MM.1S (cell line): ENCODE measurements at regions not wholly inside any gene's neighbourhood (a gene's known extent, or its start where the extent isn't known, plus 50 kb on each side); places are given as distances from the start of the nearest gene placed in this dataset.

Experiments used
- DNase-seq: peaks from one replicate; pipeline ENCODE4 v3.0.0-alpha.2; 2015
- H2AFZ ChIP-seq: fragments of 300-600 bp; sonication (generic); 2 replicates; pipeline ENCODE4 v1.6.0; 2016; ENCODE audit warnings: antibody characterized with exemption, low read length
- H3F3A ChIP-seq: fragments of 300-600 bp; sonication (generic); 2 replicates; pipeline ENCODE4 v1.6.1; 2016; ENCODE audit warnings: mild to moderate bottlenecking, antibody characterized with exemption, low read length, moderate library complexity, mixed read lengths; ENCODE audit not compliant: insufficient read depth
- H3K27ac ChIP-seq: fragments of 300-600 bp; sonication (generic); 2 replicates; pipeline ENCODE4 v1.5.1; 2016; ENCODE audit warnings: mild to moderate bottlenecking, low read length
- H3K27me3 ChIP-seq: fragments of 300-600 bp; sonication (generic); replicated peaks from 2 replicates; pipeline ENCODE4 v1.6.0; 2016; ENCODE audit warnings: low read length; ENCODE audit not compliant: insufficient read depth
- H3K36me3 ChIP-seq: fragments of 300-600 bp; sonication (generic); replicated peaks from 2 replicates; pipeline ENCODE4 v1.6.1; 2016; ENCODE audit warnings: mild to moderate bottlenecking, low read length, mixed read lengths; ENCODE audit not compliant: insufficient read depth
- H3K4me1 ChIP-seq: fragments of 300-600 bp; sonication (generic); 2 replicates; pipeline ENCODE4 v1.6.1; 2016; ENCODE audit warnings: low read length, mixed read lengths
- H3K4me2 ChIP-seq: fragments of 300-600 bp; sonication (generic); 2 replicates; pipeline ENCODE4 v1.6.0; 2016; ENCODE audit warnings: low read depth, low read length
- H3K4me3 ChIP-seq: fragments of 300-600 bp; sonication (generic); 2 replicates; pipeline ENCODE4 v1.5.1; 2016; ENCODE audit warnings: low read length, mixed read lengths
- H3K79me2 ChIP-seq: fragments of 300-600 bp; sonication (generic); 2 replicates; pipeline ENCODE4 v1.6.1; 2016; ENCODE audit warnings: mixed run types, low read length, mixed read lengths
- H3K9ac ChIP-seq: fragments of 300-600 bp; sonication (generic); 2 replicates; pipeline ENCODE4 v1.6.1; 2016; ENCODE audit warnings: low read length, mixed read lengths
- H3K9me2 ChIP-seq: fragments of 300-600 bp; sonication (generic); replicated peaks from 2 replicates; pipeline ENCODE4 v1.6.1; 2016; ENCODE audit warnings: mild to moderate bottlenecking, low read length, mixed read lengths; ENCODE audit not compliant: insufficient read depth
- H3K9me3 ChIP-seq: fragments of 300-600 bp; sonication (generic); replicated peaks from 2 replicates; pipeline ENCODE4 v1.6.1; 2016; ENCODE audit warnings: mild to moderate bottlenecking, low read length, mixed read lengths; ENCODE audit not compliant: insufficient read depth
- H4K20me1 ChIP-seq: fragments of 300-600 bp; sonication (generic); 2 replicates; pipeline ENCODE4 v1.6.1; 2016; ENCODE audit warnings: mild to moderate bottlenecking, low read length, moderate library complexity, mixed read lengths; ENCODE audit not compliant: insufficient read depth
- EZH2 ChIP-seq: fragments of 300-600 bp; sonication (generic); optimal IDR thresholded peaks from 2 replicates; pipeline ENCODE3; 2017; ENCODE audit warnings: low read depth, mild to moderate bottlenecking, antibody characterized with exemption, low read length, mixed read lengths
- EZH2phosphoT487 ChIP-seq: fragments of 300-600 bp; sonication (generic); IDR thresholded peaks from 2 replicates; pipeline ENCODE4 v1.6.1; 2018; ENCODE audit warnings: antibody characterized with exemption, low read length
- TF ChIP-seq, protein P1 (sequence below): fragments of 300-600 bp; sonication (generic); IDR thresholded peaks from 2 replicates; pipeline ENCODE4 v1.5.1; 2016; ENCODE audit warnings: antibody characterized with exemption, low read length, mixed read lengths

DNA sequence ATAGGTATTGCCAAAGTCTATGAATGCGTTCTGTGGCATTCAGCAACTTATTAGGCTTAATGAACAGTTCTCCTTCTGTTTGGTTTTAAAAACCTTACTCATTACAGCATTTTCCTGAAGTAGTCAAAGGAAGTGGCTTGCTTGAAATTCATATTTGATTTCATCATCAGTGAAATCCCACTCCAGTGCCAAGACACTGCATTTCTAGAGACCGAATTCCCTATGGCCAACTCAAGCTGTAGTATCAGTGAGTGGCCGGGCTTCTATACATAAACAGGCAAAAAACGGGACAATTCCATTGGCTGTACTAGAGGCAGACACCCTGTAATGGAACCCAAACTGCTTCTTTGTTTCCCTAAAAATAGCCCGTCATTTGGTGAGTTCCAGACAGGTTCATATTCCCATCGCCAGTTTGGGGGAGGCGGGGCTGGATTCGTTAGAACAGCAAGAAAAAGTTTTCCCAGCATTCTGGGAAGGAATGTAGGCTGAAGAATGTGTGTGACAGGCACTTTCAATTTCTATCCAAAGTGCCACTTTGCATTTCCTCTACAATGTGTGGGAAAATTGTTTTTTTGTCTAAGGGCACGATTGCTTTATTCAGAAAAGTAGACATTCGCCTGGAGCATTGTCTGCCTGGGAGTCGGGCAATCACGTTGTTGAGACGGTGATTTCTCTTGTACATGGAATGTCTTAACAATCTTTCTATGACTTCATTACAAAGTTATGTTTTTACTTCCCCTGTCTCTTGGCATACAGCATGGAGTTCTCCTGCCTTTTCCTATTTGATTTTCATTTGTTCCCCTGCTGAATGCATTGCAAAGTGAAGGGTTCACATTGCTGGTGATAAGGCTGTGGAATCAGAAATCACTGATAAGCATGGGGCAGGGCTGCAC, 141.8 kb upstream of the MAST4 start:
- H3K4me2 ChIP-seq: no peak overlapping the region
- H3K27ac ChIP-seq: no peak overlapping the region

DNA sequence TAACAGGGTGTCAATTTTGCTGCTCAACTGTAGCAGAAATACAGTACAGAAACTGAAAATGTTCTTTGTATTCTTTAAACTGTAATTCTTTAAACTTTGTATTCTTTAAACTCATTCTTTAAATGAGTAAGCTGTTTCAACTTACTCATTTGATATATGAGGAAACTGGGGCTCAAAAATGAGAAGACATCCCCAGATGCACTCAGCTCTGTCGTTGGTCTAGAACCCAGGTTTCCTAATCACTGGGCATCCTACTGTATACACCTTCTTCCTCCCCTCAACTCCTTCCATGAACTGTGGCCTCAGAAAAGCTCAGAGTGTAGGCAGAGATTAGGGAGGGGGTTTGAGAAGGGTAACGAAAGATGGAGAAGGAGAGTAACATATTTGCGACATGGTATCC, 136.5 kb upstream of the MAST4 start:
- Histone ChIP-seq H3K4me2 (no peak overlapping the region), H3K4me3 (no peak overlapping the region), H4K20me1 (no peaks in the 10 kb centered on the region), H3K9me2 (no peaks in the 10 kb centered on the region), H3K27ac (no peak overlapping the region), H3K27me3 (no peaks in the 10 kb centered on the region), H3K79me2 (no peaks in the 10 kb centered on the region), H3K4me1 (no peaks in the 10 kb centered on the region), H3K9me3 (no peaks in the 10 kb centered on the region), H3K9ac (no peak overlapping the region), H3K36me3 (no peaks in the 10 kb centered on the region), H3F3A (no peaks in the 10 kb centered on the region), H2AFZ (no peak overlapping the region)
- TF ChIP-seq EZH2phosphoT487 (no peak), EZH2 (no peak)
- TF ChIP-seq, protein P1, sequence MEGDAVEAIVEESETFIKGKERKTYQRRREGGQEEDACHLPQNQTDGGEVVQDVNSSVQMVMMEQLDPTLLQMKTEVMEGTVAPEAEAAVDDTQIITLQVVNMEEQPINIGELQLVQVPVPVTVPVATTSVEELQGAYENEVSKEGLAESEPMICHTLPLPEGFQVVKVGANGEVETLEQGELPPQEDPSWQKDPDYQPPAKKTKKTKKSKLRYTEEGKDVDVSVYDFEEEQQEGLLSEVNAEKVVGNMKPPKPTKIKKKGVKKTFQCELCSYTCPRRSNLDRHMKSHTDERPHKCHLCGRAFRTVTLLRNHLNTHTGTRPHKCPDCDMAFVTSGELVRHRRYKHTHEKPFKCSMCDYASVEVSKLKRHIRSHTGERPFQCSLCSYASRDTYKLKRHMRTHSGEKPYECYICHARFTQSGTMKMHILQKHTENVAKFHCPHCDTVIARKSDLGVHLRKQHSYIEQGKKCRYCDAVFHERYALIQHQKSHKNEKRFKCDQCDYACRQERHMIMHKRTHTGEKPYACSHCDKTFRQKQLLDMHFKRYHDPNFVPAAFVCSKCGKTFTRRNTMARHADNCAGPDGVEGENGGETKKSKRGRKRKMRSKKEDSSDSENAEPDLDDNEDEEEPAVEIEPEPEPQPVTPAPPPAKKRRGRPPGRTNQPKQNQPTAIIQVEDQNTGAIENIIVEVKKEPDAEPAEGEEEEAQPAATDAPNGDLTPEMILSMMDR: no peak
- no peak for DNase-seq

More for the DNA sequence above, 141.8 kb upstream of the MAST4 start:
- TF ChIP-seq EZH2 (no peak), EZH2phosphoT487 (no peak)
- TF ChIP-seq, protein P1: no peak
- H3K36me3 ChIP-seq: no peaks in the 10 kb centered on the region
- H3K9me3 ChIP-seq: no peaks in the 10 kb centered on the region
- H3K9me2 ChIP-seq: no peaks in the 10 kb centered on the region
- no peaks in the 10 kb centered on the region for H3K4me1 ChIP-seq
- H3K9ac ChIP-seq: no peak overlapping the region
- no peak for DNase-seq
- H3K4me3 ChIP-seq: no peak overlapping the region
- no peaks in the 10 kb centered on the region for H3F3A ChIP-seq
- no peaks in the 10 kb centered on the region for H4K20me1 ChIP-seq
- no peak overlapping the region for H2AFZ ChIP-seq
- H3K79me2 ChIP-seq: no peaks in the 10 kb centered on the region
- no peaks in the 10 kb centered on the region for H3K27me3 ChIP-seq

DNA sequence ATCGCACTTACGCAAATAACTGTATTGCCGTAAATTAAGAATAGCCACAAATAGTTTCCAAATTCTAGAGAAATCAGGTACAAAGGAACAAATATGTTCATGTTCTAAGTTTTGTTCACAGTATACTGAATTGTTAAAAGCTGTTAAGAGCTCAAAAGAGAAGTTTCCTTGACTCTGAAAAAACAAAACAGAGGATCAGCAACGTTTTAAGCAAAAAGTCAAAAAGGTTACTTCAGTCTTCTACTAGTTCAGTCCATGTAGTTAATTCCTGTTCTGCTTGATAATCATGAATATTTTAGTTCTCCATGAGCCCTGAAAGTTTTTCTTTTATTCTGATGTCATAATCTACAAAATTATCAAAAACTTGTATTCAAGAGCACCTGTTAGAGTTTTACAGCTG, 128.6 kb upstream of the MAST4 start:
- Histone ChIP-seq H3K79me2 (no peaks in the 10 kb centered on the region), H3K9ac (no peak overlapping the region), H3K4me1 (no peaks in the 10 kb centered on the region), H3K27ac (no peak overlapping the region), H3K4me2 (no peak overlapping the region), H3F3A (no peaks in the 10 kb centered on the region), H3K27me3 (no peaks in the 10 kb centered on the region), H3K36me3 (no peaks in the 10 kb centered on the region), H3K4me3 (no peak overlapping the region), H3K9me3 (no peaks in the 10 kb centered on the region), H3K9me2 (no peaks in the 10 kb centered on the region), H2AFZ (no peak overlapping the region), H4K20me1 (no peaks in the 10 kb centered on the region)
- TF ChIP-seq EZH2 (no peak), EZH2phosphoT487 (no peak)
- TF ChIP-seq, protein P1: no peak
- no peak for DNase-seq
